22Rv1 (cell line): ENCODE measurements at regions not wholly inside any gene's neighbourhood (a gene's known extent, or its start where the extent isn't known, plus 50 kb on each side); places are given as distances from the start of the nearest gene placed in this dataset.

Experiments
- CTCF ChIP-seq: fragments of 450-650 bp; IDR thresholded peaks from 2 replicates; pipeline ENCODE4 v1.5.1; 2017; ENCODE audit warnings: mild to moderate bottlenecking
- ZFX ChIP-seq: fragments of 450-650 bp; IDR thresholded peaks from 2 replicates; pipeline ENCODE4 v1.6.1; 2017; ENCODE audit warnings: antibody characterized with exemption, borderline replicate concordance

GRCh38 chr6:155523821-155524651 lies 68.4 kb upstream of the NOX3 start:
- TF ChIP-seq CTCF (no peak), ZFX (no peak)
